ENCODE measurements at regions not wholly inside any gene's neighbourhood (a gene's known extent, or its start where the extent isn't known, plus 50 kb on each side); places are given as distances from the start of the nearest gene placed in this dataset.

- no peak for DNase-seq (ENCODE audit: low spot score)
Measured at GRCh38 chr16:73743665-73744496, 552.7 kb upstream of the PSMD7 start.

- DNase-seq (ENCODE audit: low spot score), result no peak
Measured at GRCh38 chr16:73739049-73739769, 557.4 kb upstream of the PSMD7 start.

GRCh38 chr16:73738266-73738665 lies 558.3 kb upstream of the PSMD7 start:
- DNase-seq (ENCODE audit: low spot score), result no peak

GRCh38 chr16:73737637-73738036 lies 559.0 kb upstream of the PSMD7 start:
- DNase-seq (ENCODE audit: low spot score), result no peak

- DNase-seq (ENCODE audit: low spot score), result no peak
Measured at GRCh38 chr16:73735954-73736353, 560.7 kb upstream of the PSMD7 start.

- DNase-seq (ENCODE audit: low spot score), result no peak
Measured at GRCh38 chr16:73735018-73735417, 561.6 kb upstream of the PSMD7 start.

- no peak for DNase-seq (ENCODE audit: low spot score)
Measured at GRCh38 chr16:73732681-73733080, 563.9 kb upstream of the PSMD7 start.

GRCh38 chr16:73732143-73732542 lies 564.5 kb upstream of the PSMD7 start:
- no peak for DNase-seq (ENCODE audit: low spot score)

GRCh38 chr16:73730481-73731090 lies 566.0 kb upstream of the PSMD7 start:
- no peak for DNase-seq (ENCODE audit: low spot score)

GRCh38 chr16:73725156-73725555 lies 571.5 kb upstream of the PSMD7 start:
- DNase-seq (ENCODE audit: low spot score), result no peak

- DNase-seq (ENCODE audit: low spot score), result no peak
Measured at GRCh38 chr16:73724503-73724902, 572.1 kb upstream of the PSMD7 start.

GRCh38 chr16:73717266-73717974 lies 579.2 kb upstream of the PSMD7 start:
- no peak for DNase-seq (ENCODE audit: low spot score)

GRCh38 chr16:73714976-73715375 lies 581.6 kb upstream of the PSMD7 start:
- DNase-seq (ENCODE audit: low spot score), result no peak

- peak; percentile 16 for DNase-seq (ENCODE audit: low spot score)
Measured at GRCh38 chr16:73713778-73714495, 582.7 kb upstream of the PSMD7 start.

GRCh38 chr16:73713251-73713650 lies 583.4 kb upstream of the PSMD7 start:
- no peak for DNase-seq (ENCODE audit: low spot score)

GRCh38 chr16:73711406-73712080 lies 585.1 kb upstream of the PSMD7 start:
- no peak for DNase-seq (ENCODE audit: low spot score)

- no peak for DNase-seq (ENCODE audit: low spot score)
Measured at GRCh38 chr16:73710526-73710925, 586.1 kb upstream of the PSMD7 start.

GRCh38 chr16:73707863-73708262 lies 588.8 kb upstream of the PSMD7 start:
- DNase-seq (ENCODE audit: low spot score), result no peak

- DNase-seq (ENCODE audit: low spot score), result no peak
Measured at GRCh38 chr16:73703891-73704290, 592.7 kb upstream of the PSMD7 start.

- no peak for DNase-seq (ENCODE audit: low spot score)
Measured at GRCh38 chr16:73697336-73697735, 599.3 kb upstream of the PSMD7 start.

GRCh38 chr16:73692861-73693260 lies 603.8 kb upstream of the PSMD7 start:
- no peak for DNase-seq (ENCODE audit: low spot score)

Measured in AG20443 (cell line).